Glutamatergic neuron (in vitro differentiated cells): ENCODE measurements at regions not wholly inside any gene's neighbourhood (a gene's known extent, or its start where the extent isn't known, plus 50 kb on each side); places are given as distances from the start of the nearest gene placed in this dataset.
"Not testable (repeated sequence)": the region's sequence is repeated elsewhere in the genome, so short reads cannot be mapped to it uniquely, and the experiment has no call there.

Experiments used
- DNase-seq: peaks from one replicate; pipeline ENCODE4 v3.0.0; 2022
- H3K27ac Mint-ChIP-seq: one replicate; pipeline ENCODE4 v1.8.0; 2020; ENCODE audit warnings: mild to moderate bottlenecking, mixed read lengths, inconsistent platforms; ENCODE audit not compliant: unreplicated experiment
- H3K27me3 Mint-ChIP-seq: one replicate; pipeline ENCODE4 v1.8.0; 2020; ENCODE audit warnings: mild to moderate bottlenecking, moderate library complexity, mixed read lengths, inconsistent platforms; ENCODE audit not compliant: unreplicated experiment
- H3K36me3 Mint-ChIP-seq: one replicate; pipeline ENCODE4 v1.8.0; 2020; ENCODE audit warnings: mild to moderate bottlenecking, mixed read lengths, inconsistent platforms; ENCODE audit not compliant: unreplicated experiment
- H3K4me1 Mint-ChIP-seq: one replicate; pipeline ENCODE4 v1.8.0; 2020; ENCODE audit warnings: mild to moderate bottlenecking, low read depth, mixed read lengths, inconsistent platforms; ENCODE audit not compliant: unreplicated experiment
- H3K4me3 Mint-ChIP-seq: one replicate; pipeline ENCODE4 v1.8.0; 2020; ENCODE audit warnings: mild to moderate bottlenecking, mixed read lengths, inconsistent platforms; ENCODE audit not compliant: unreplicated experiment
- H3K9me3 Mint-ChIP-seq: one replicate; pipeline ENCODE4 v1.8.0; 2020; ENCODE audit warnings: mild to moderate bottlenecking, moderate library complexity, mixed read lengths, inconsistent platforms; ENCODE audit not compliant: unreplicated experiment
- TF ChIP-seq, protein P1 (sequence below): fragments of 200-600 bp; sonication (generic); IDR thresholded peaks from one replicate; pipeline ENCODE4 v1.5.0; 2021; ENCODE audit not compliant: partially characterized antibody, unreplicated experiment

- Mint-ChIP-seq H3K27ac (no peak overlapping the region), H3K4me1 (peaks cover 25% of the 10 kb centered on the region), H3K36me3 (no peaks in the 10 kb centered on the region), H3K9me3 (peaks cover 4% of the 10 kb centered on the region), H3K27me3 (peaks cover 4% of the 10 kb centered on the region), H3K4me3 (no peak overlapping the region)
- TF ChIP-seq, protein P1, sequence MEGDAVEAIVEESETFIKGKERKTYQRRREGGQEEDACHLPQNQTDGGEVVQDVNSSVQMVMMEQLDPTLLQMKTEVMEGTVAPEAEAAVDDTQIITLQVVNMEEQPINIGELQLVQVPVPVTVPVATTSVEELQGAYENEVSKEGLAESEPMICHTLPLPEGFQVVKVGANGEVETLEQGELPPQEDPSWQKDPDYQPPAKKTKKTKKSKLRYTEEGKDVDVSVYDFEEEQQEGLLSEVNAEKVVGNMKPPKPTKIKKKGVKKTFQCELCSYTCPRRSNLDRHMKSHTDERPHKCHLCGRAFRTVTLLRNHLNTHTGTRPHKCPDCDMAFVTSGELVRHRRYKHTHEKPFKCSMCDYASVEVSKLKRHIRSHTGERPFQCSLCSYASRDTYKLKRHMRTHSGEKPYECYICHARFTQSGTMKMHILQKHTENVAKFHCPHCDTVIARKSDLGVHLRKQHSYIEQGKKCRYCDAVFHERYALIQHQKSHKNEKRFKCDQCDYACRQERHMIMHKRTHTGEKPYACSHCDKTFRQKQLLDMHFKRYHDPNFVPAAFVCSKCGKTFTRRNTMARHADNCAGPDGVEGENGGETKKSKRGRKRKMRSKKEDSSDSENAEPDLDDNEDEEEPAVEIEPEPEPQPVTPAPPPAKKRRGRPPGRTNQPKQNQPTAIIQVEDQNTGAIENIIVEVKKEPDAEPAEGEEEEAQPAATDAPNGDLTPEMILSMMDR: no peak
- no peak for DNase-seq
Observed at GRCh38 chr15:87739081-87739480, 517.5 kb downstream of the NTRK3 start.

GRCh38 chr15:87737460-87737859 is 519.1 kb downstream of the NTRK3 start:
- not testable (repeated sequence) for DNase-seq
- H3K27ac Mint-ChIP-seq: peak overlapping the region; percentile 86
- H3K4me3 Mint-ChIP-seq: peak overlapping the region; percentile 32

GRCh38 chr15:87736891-87737389 is 519.6 kb downstream of the NTRK3 start:
- Mint-ChIP-seq H3K27ac (peak overlapping the region; percentile 86), H3K36me3 (no peaks in the 10 kb centered on the region), H3K9me3 (peaks cover 6% of the 10 kb centered on the region), H3K27me3 (peaks cover 4% of the 10 kb centered on the region), H3K4me3 (no peak overlapping the region), H3K4me1 (peaks cover 22% of the 10 kb centered on the region)
- TF ChIP-seq, protein P1: no peak
- peak; percentile 47 for DNase-seq

More at GRCh38 chr15:87737460-87737859, 519.1 kb downstream of the NTRK3 start:
- not testable (repeated sequence) for H3K9me3 Mint-ChIP-seq, H3K36me3 Mint-ChIP-seq, H3K27me3 Mint-ChIP-seq
- peaks cover 22% of the 10 kb centered on the region for H3K4me1 Mint-ChIP-seq

DNA sequence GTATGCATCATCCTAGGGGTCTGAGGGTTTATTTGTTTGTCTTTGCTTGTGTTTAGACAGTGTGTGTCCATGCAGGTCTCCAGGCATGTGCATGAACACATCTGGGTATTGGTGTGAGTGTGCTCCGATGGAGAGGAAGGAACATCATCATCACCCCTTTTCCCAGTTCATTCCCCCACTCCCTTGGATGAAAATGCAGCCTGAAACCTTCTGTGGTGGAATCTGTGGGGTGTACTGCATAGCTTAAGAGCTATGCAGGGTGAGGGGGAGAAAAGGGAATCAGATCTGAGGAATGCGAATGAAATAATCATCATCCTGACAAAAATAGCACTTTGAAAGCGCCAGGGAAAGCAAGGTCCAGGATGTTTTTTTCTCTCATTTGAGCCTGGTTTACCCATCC is 520.1 kb downstream of the NTRK3 start:
- peak overlapping the region; percentile 19 for H3K4me3 Mint-ChIP-seq
- peak overlapping the region; percentile 86 for H3K27ac Mint-ChIP-seq
- TF ChIP-seq, protein P1: no peak
- peaks cover 4% of the 10 kb centered on the region for H3K27me3 Mint-ChIP-seq
- no peak for DNase-seq
- H3K9me3 Mint-ChIP-seq: peaks cover 6% of the 10 kb centered on the region
- peaks cover 22% of the 10 kb centered on the region for H3K4me1 Mint-ChIP-seq
- H3K36me3 Mint-ChIP-seq: no peaks in the 10 kb centered on the region

- Mint-ChIP-seq H3K4me3 (no peak overlapping the region), H3K4me1 (peaks cover 22% of the 10 kb centered on the region), H3K36me3 (no peaks in the 10 kb centered on the region), H3K27ac (peak overlapping the region; percentile 86), H3K27me3 (peaks cover 4% of the 10 kb centered on the region), H3K9me3 (peaks cover 6% of the 10 kb centered on the region)
- DNase-seq: no peak
- TF ChIP-seq, protein P1: no peak
Observed at GRCh38 chr15:87735522-87735921, 521.0 kb downstream of the NTRK3 start.
